ENCODE measurements at regions not wholly inside any gene's neighbourhood (a gene's known extent, or its start where the extent isn't known, plus 50 kb on each side); places are given as distances from the start of the nearest gene placed in this dataset.

DNA sequence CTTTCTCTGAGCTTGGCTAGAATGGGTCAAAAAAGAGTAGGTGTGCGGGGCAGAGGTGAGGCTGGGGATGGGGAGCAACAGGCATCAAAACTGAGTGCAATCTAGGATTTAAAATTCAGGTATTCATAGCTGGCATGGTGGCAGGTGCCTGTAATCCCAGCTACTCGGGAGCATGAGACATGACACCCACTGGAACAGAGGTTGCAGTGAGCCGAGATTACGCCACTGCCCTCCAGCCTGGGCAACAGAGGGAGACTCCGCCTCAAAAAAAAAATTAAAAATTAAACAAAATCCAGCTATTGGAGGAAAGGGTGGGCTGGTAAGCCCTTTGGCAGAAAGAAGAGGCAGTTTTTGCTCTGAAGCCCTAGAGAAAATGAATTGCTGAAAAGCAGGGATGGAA, 485.8 kb upstream of the PROK2 start:
- TF ChIP-seq, protein P1, sequence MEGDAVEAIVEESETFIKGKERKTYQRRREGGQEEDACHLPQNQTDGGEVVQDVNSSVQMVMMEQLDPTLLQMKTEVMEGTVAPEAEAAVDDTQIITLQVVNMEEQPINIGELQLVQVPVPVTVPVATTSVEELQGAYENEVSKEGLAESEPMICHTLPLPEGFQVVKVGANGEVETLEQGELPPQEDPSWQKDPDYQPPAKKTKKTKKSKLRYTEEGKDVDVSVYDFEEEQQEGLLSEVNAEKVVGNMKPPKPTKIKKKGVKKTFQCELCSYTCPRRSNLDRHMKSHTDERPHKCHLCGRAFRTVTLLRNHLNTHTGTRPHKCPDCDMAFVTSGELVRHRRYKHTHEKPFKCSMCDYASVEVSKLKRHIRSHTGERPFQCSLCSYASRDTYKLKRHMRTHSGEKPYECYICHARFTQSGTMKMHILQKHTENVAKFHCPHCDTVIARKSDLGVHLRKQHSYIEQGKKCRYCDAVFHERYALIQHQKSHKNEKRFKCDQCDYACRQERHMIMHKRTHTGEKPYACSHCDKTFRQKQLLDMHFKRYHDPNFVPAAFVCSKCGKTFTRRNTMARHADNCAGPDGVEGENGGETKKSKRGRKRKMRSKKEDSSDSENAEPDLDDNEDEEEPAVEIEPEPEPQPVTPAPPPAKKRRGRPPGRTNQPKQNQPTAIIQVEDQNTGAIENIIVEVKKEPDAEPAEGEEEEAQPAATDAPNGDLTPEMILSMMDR (IDR thresholded peaks at IDR 0.05; ENCODE audit: control extremely low read depth in 1 of 3, insufficient read depth in 1 of 3, low read depth in 1 of 3, low read length in 3 of 3), result no peak
- TF ChIP-seq POLR2A (IDR thresholded peaks at IDR 0.05; ENCODE audit: control extremely low read depth in 1 of 2, low read depth in 2 of 2, low read length in 2 of 2) (no peak), EGR1 (IDR thresholded peaks at IDR 0.05; ENCODE audit: borderline replicate concordance, low read depth, low read length) (no peak), RAD21 (IDR thresholded peaks at IDR 0.05 in 1 of 2, conservative IDR thresholded peaks at IDR 0.05 in 1 of 2; ENCODE audit: low read depth in 2 of 2, low read length in 2 of 2) (no peak), MAFK (IDR thresholded peaks at IDR 0.05; ENCODE audit: low read depth, low read length) (no peak), EZH2 (IDR thresholded peaks at IDR 0.05; ENCODE audit: low read depth, low read length, severe bottlenecking) (no peak), TAF1 (IDR thresholded peaks at IDR 0.05; ENCODE audit: low read depth, low read length) (no peak), CEBPB (IDR thresholded peaks at IDR 0.05; ENCODE audit: low read depth, low read length) (no peak), JUND (IDR thresholded peaks at IDR 0.05; ENCODE audit: low read length) (no peak), NANOG (IDR thresholded peaks at IDR 0.05; ENCODE audit: insufficient read depth, low read depth, low read length, poor library complexity, severe bottlenecking) (no peak), POLR2AphosphoS5 (IDR thresholded peaks at IDR 0.05; ENCODE audit: low read depth, low read length) (no peak), GTF2F1 (IDR thresholded peaks at IDR 0.05; ENCODE audit: borderline replicate concordance, low read depth, low read length) (no peak), JUN (IDR thresholded peaks at IDR 0.05; ENCODE audit: low read depth, low read length) (no peak), CBX8 (IDR thresholded peaks at IDR 0.05; ENCODE audit: borderline replicate concordance, low read depth, low read length) (no peak)

Measured in H1 (cell line).